Esophagus muscularis mucosa (tissue), 4 donors: ENCODE measurements at regions not wholly inside any gene's neighbourhood (a gene's known extent, or its start where the extent isn't known, plus 50 kb on each side); places are given as distances from the start of the nearest gene placed in this dataset.

Source experiments
- DNase-seq: peaks from one replicate; pipeline ENCODE4 v3.0.0-alpha.2; 2017; ENCODE audit errors: extremely low spot score
- H3K27ac ChIP-seq, 4 donors: fragments of 200-600 bp; sonication (generic); replicated peaks in 1 of 4; 1 replicate in 3 of 4; 2 replicates in 1 of 4; pipeline ENCODE4 v1.5.1; 2016 to 2019; ENCODE audit warnings: mild to moderate bottlenecking in 1 of 4
- H3K27me3 ChIP-seq, 4 donors: fragments of 200-600 bp; sonication (generic); one replicate each; pipeline versions ENCODE4 v1.5.1 to v1.6.0; 2016 to 2019
- H3K36me3 ChIP-seq, 4 donors: fragments of 200-600 bp; sonication (generic); one replicate each; pipeline ENCODE4 v1.5.1; 2016 to 2019
- H3K4me1 ChIP-seq, 4 donors: fragments of 200-600 bp; sonication (generic); one replicate each; pipeline ENCODE4 v1.5.1; 2016 to 2019
- H3K4me3 ChIP-seq, 4 donors: fragments of 200-600 bp; sonication (generic); 1 replicate in 2 of 4; 2 replicates in 2 of 4; pipeline ENCODE4 v1.5.1; 2016 to 2019; ENCODE audit warnings: mild to moderate bottlenecking in 4 of 4, moderate library complexity in 1 of 4
- H3K9me3 ChIP-seq, 4 donors: fragments of 200-600 bp; sonication (generic); 1 replicate in 3 of 4; 2 replicates in 1 of 4; pipeline ENCODE4 v1.5.1; 2016 to 2019
- CTCF ChIP-seq, 3 experiments: fragments of 200-600 bp in 2 of 3; fragments of 450-650 bp in 1 of 3; sonication (generic) in 2 of 3; IDR thresholded peaks; one replicate each; pipeline ENCODE4 v1.5.1; 2017 to 2019; ENCODE audit warnings: antibody characterized with exemption in 3 of 3, mild to moderate bottlenecking in 2 of 3, moderate library complexity in 1 of 3
- EP300 ChIP-seq: sonication (generic); formaldehyde crosslinking; IDR thresholded peaks from one replicate; pipeline ENCODE4 v1.6.1; 2017; ENCODE audit warnings: antibody characterized with exemption
- POLR2A ChIP-seq: fragments of 450-650 bp; IDR thresholded peaks from one replicate; pipeline ENCODE4 v1.6.1; 2017; ENCODE audit warnings: antibody characterized with exemption, moderate library complexity, mild to moderate bottlenecking, low read depth
- POLR2AphosphoS5 ChIP-seq, 2 donors: sonication (generic); formaldehyde crosslinking; IDR thresholded peaks; one replicate each; pipeline ENCODE4 v1.6.1; 2017; ENCODE audit warnings: antibody characterized with exemption in 2 of 2
- WGBS: methylation state at CpG from one replicate; pipeline ENCODE4 v1.1.5; 2018; 5-methylcytosine and 5-hydroxymethylcytosine counted together
- intact Hi-C: fragments of 100-400 bp; cut with DNase I; formaldehyde crosslinking; loops from one replicate; pipeline ENCODE4 v1.15.1; 2023

DNA sequence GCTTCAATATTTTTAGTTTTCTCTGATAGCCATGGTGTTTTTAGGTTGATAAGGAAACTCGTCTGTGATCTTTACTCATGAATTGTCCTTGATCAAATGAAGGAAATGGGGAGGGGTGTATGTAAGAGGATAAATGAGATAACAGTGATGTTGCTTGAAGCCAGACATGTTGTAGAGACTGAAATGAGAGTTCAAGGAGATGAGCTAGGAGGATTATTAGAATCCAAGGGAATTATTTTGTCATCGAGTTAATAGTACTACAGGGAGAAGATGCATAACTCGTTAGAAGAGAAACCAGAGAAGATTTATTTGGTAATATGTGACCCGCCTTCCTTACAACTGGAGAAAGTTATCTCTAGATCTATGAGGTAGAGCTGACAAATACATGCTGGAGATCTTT, 371.3 kb upstream of the DDHD1 start:
- TF ChIP-seq POLR2AphosphoS5 (IDR thresholded peaks at IDR 0.05) (no peak), POLR2A (no peak), CTCF (IDR thresholded peaks at IDR 0.05) (no peak), EP300 (no peak)
- WGBS = 85% methylated on average over 4 of the region's 4 CpGs
- Histone ChIP-seq H3K4me3 (no peak overlapping the region), H3K4me1 (no peaks in the 10 kb centered on the region), H3K27me3 (no peaks in the 10 kb centered on the region), H3K36me3 (no peaks in the 10 kb centered on the region), H3K9me3 (no peaks in the 10 kb centered on the region), H3K27ac (no peak overlapping the region)
- no peak for DNase-seq
- intact Hi-C loops = no loop called here

DNA sequence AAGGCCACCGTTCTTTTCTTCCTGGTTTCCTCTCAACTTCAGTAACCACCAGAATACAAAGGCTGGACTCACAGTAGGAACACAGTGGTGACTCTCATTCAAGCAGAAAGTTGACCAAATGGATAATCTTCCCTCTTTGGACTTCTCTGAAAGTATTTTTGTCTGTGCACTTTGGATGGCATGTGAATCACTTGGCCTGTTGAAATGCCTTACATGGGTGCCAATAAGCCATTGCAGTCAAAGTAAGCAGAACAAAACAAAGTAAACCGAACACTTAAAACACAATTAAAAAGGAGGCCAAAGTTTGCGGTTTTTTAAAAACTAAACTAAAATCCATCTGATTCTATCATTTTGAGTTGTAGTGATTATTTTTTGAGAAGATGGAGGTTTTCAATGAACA, 370.1 kb upstream of the DDHD1 start:
- H3K4me1 ChIP-seq = no peaks in the 10 kb centered on the region
- H3K36me3 ChIP-seq = no peaks in the 10 kb centered on the region
- no peaks in the 10 kb centered on the region for H3K9me3 ChIP-seq
- no peak overlapping the region for H3K4me3 ChIP-seq
- DNase-seq = no peak
- H3K27ac ChIP-seq = no peak overlapping the region
- 71% methylated on average over 3 of the region's 3 CpGs for WGBS
- intact Hi-C loops = no loop called here
- no peaks in the 10 kb centered on the region for H3K27me3 ChIP-seq
- TF ChIP-seq POLR2AphosphoS5 (IDR thresholded peaks at IDR 0.05) (no peak), EP300 (no peak), POLR2A (no peak), CTCF (IDR thresholded peaks at IDR 0.05) (no peak)

- H3K4me1 ChIP-seq = peaks cover 0 to 10% (median 0%) of the 10 kb centered on the region in 4 donors
- H3K9me3 ChIP-seq = no peaks in the 10 kb centered on the region
- H3K27ac ChIP-seq = no peak overlapping the region
- 84% methylated on average over 7 of the region's 7 CpGs for WGBS
- TF ChIP-seq POLR2A = no peak
- TF ChIP-seq CTCF (IDR thresholded peaks at IDR 0.05) = no peak
- no peak for TF ChIP-seq EP300
- no peak for TF ChIP-seq POLR2AphosphoS5 (IDR thresholded peaks at IDR 0.05)
- no peaks in the 10 kb centered on the region for H3K27me3 ChIP-seq
- no peaks in the 10 kb centered on the region for H3K36me3 ChIP-seq
- no peak overlapping the region for H3K4me3 ChIP-seq
- no peak for DNase-seq
- intact Hi-C loops = no loop called here
Measured at GRCh38 chr14:53520078-53520928, 367.2 kb upstream of the DDHD1 start.

DNA sequence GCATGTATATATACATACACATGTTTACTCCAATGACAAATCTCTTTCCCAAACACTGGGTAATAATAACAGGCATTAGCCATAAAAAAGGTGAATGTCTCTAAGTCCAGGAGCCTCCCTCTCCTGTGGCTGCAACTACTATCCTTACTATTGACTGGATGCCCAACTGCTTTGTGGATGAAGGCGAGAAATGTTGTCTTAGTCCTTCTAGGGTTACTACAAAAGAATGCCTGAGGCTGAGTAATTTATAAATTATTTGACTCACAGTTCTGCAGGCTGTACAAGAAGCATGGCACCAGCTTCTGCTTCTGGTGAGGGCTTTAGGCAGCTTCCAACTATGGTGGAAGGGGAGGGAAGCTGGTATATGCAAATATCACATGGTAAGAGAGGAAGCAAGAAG, 366.0 kb upstream of the DDHD1 start:
- DNase-seq = no peak
- Histone ChIP-seq H3K4me3 (no peak overlapping the region), H3K9me3 (no peaks in the 10 kb centered on the region), H3K27ac (no peak overlapping the region), H3K36me3 (no peaks in the 10 kb centered on the region), H3K27me3 (no peaks in the 10 kb centered on the region), H3K4me1 (peaks cover 0 to 10% (median 0%) of the 10 kb centered on the region in 4 donors)
- intact Hi-C loops = no loop called here
- TF ChIP-seq POLR2A (no peak), EP300 (no peak), CTCF (IDR thresholded peaks at IDR 0.05) (no peak), POLR2AphosphoS5 (IDR thresholded peaks at IDR 0.05) (no peak)
- WGBS = 88% methylated on average over 1 of the region's 1 CpG
